ENCODE measurements at regions not wholly inside any gene's neighbourhood (a gene's known extent, or its start where the extent isn't known, plus 50 kb on each side); places are given as distances from the start of the nearest gene placed in this dataset.

DNA sequence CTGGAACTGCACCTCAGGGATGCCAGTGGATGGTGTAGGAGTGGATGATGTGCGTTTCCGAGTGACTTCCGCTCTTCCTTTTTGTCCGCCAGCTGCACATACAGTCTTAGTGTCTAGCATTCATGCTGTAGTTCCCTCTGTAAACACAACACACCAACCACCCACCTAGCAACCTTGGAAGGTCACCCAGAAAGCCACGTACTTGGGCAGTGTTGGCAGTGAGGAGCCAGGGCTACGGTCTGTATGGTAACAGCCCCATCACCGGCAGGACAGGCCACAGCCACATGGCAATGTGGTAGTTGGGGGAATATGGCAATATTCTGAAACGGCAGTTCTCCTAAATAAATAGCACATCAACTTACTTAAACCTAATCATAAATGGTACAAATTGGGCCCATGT lies 613.5 kb upstream of the MGMT start:
- TF ChIP-seq, protein P1, sequence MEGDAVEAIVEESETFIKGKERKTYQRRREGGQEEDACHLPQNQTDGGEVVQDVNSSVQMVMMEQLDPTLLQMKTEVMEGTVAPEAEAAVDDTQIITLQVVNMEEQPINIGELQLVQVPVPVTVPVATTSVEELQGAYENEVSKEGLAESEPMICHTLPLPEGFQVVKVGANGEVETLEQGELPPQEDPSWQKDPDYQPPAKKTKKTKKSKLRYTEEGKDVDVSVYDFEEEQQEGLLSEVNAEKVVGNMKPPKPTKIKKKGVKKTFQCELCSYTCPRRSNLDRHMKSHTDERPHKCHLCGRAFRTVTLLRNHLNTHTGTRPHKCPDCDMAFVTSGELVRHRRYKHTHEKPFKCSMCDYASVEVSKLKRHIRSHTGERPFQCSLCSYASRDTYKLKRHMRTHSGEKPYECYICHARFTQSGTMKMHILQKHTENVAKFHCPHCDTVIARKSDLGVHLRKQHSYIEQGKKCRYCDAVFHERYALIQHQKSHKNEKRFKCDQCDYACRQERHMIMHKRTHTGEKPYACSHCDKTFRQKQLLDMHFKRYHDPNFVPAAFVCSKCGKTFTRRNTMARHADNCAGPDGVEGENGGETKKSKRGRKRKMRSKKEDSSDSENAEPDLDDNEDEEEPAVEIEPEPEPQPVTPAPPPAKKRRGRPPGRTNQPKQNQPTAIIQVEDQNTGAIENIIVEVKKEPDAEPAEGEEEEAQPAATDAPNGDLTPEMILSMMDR (IDR thresholded peaks at IDR 0.05; ENCODE audit: poor library complexity, severe bottlenecking) = no peak
- no peak for TF ChIP-seq SMC3 (conservative IDR thresholded peaks at IDR 0.05; ENCODE audit: poor library complexity)
- no peak for TF ChIP-seq POLR2AphosphoS5 (IDR thresholded peaks at IDR 0.05)
- no peak for TF ChIP-seq MXI1 (conservative IDR thresholded peaks at IDR 0.05; ENCODE audit: poor library complexity, severe bottlenecking)
- TF ChIP-seq EZH2 (IDR thresholded peaks at IDR 0.05; ENCODE audit: borderline replicate concordance, insufficient read depth, low read length, poor library complexity, severe bottlenecking) = no peak
- TF ChIP-seq RAD21 (conservative IDR thresholded peaks at IDR 0.05) = no peak
- TF ChIP-seq TAF1 (IDR thresholded peaks at IDR 0.05; ENCODE audit: low read depth) = no peak
